Activated T-cell treated with anti-CD3 and anti-CD28 coated beads for 24 hours (primary cell): ENCODE measurements at regions not wholly inside any gene's neighbourhood (a gene's known extent, or its start where the extent isn't known, plus 50 kb on each side); places are given as distances from the start of the nearest gene placed in this dataset.

Source experiments
- DNase-seq: peaks from one replicate; pipeline ENCODE4 v3.0.0-alpha.2; 2020; ENCODE audit warnings: low read depth

GRCh38 chr10:10126218-10126617 lies 891.5 kb upstream of the CELF2 start:
- no peak for DNase-seq

- DNase-seq = no peak
Measured at GRCh38 chr10:10128387-10128786, 889.3 kb upstream of the CELF2 start.

- no peak for DNase-seq
Measured at GRCh38 chr10:10130686-10131085, 887.0 kb upstream of the CELF2 start.

- DNase-seq = no peak
Measured at GRCh38 chr10:10132009-10132408, 885.7 kb upstream of the CELF2 start.

- DNase-seq = no peak
Measured at GRCh38 chr10:10133281-10133680, 884.4 kb upstream of the CELF2 start.

GRCh38 chr10:10138685-10139084 lies 879.0 kb upstream of the CELF2 start:
- DNase-seq = no peak

GRCh38 chr10:10141782-10142382 lies 875.8 kb upstream of the CELF2 start:
- no peak for DNase-seq

GRCh38 chr10:10146604-10147003 lies 871.1 kb upstream of the CELF2 start:
- no peak for DNase-seq

- no peak for DNase-seq
Measured at GRCh38 chr10:10149899-10150298, 867.8 kb upstream of the CELF2 start.

- DNase-seq = no peak
Measured at GRCh38 chr10:10156917-10157600, 860.6 kb upstream of the CELF2 start.

- no peak for DNase-seq
Measured at GRCh38 chr10:10160821-10161312, 856.8 kb upstream of the CELF2 start.

GRCh38 chr10:10164848-10165247 lies 852.8 kb upstream of the CELF2 start:
- DNase-seq = no peak

GRCh38 chr10:10165415-10165814 lies 852.3 kb upstream of the CELF2 start:
- DNase-seq = no peak

GRCh38 chr10:10178476-10178875 lies 839.2 kb upstream of the CELF2 start:
- no peak for DNase-seq

- no peak for DNase-seq
Measured at GRCh38 chr10:10193848-10194247, 823.8 kb upstream of the CELF2 start.

- DNase-seq = no peak
Measured at GRCh38 chr10:10196701-10197100, 821.0 kb upstream of the CELF2 start.

- DNase-seq = no peak
Measured at GRCh38 chr10:10197423-10197822, 820.2 kb upstream of the CELF2 start.

- no peak for DNase-seq
Measured at GRCh38 chr10:10198363-10198762, 819.3 kb upstream of the CELF2 start.

GRCh38 chr10:10204415-10204814 lies 813.3 kb upstream of the CELF2 start:
- DNase-seq = no peak

- DNase-seq = no peak
Measured at GRCh38 chr10:10205906-10206305, 811.8 kb upstream of the CELF2 start.

- DNase-seq = no peak
Measured at GRCh38 chr10:10207538-10207937, 810.1 kb upstream of the CELF2 start.

- DNase-seq = no peak
Measured at GRCh38 chr10:10208196-10208595, 809.5 kb upstream of the CELF2 start.

- no peak for DNase-seq
Measured at GRCh38 chr10:10209167-10209566, 808.5 kb upstream of the CELF2 start.

GRCh38 chr10:10211409-10211808 lies 806.3 kb upstream of the CELF2 start:
- no peak for DNase-seq
